ENCODE measurements at regions not wholly inside any gene's neighbourhood (a gene's known extent, or its start where the extent isn't known, plus 50 kb on each side); places are given as distances from the start of the nearest gene placed in this dataset.

- H3K9me3 ChIP-seq = no peaks in the 10 kb centered on the region
- no peak for DNase-seq (ENCODE audit: low spot score)
- no peak overlapping the region for H3K27ac ChIP-seq
- H3K4me3 ChIP-seq = peak overlapping the region; percentile 11
- ATAC-seq (ENCODE audit: insufficient number of reproducible peaks, low FRiP score, low read depth) = no peak
- TF ChIP-seq CTCF (IDR thresholded peaks at IDR 0.05) = no peak
- no peaks in the 10 kb centered on the region for H3K36me3 ChIP-seq
- H3K4me1 ChIP-seq (ENCODE audit: control insufficient read depth in 1 of 2, low read depth in 2 of 2) = peaks cover 0 to 13% of the 10 kb centered on the region in 2 donors
- H3K27me3 ChIP-seq (replicated peaks; ENCODE audit: insufficient read depth) = no peaks in the 10 kb centered on the region
Observed at GRCh38 chr11:128116885-128117284, 470.5 kb downstream of the ETS1 start.

- no peak for TF ChIP-seq CTCF (IDR thresholded peaks at IDR 0.05)
- Histone ChIP-seq H3K4me3 (peak overlapping the region; percentile 11), H3K27me3 (replicated peaks; ENCODE audit: insufficient read depth) (no peaks in the 10 kb centered on the region), H3K4me1 (ENCODE audit: control insufficient read depth in 1 of 2, low read depth in 2 of 2) (peaks cover 0 to 13% of the 10 kb centered on the region in 2 donors), H3K27ac (no peak overlapping the region), H3K36me3 (no peaks in the 10 kb centered on the region), H3K9me3 (no peaks in the 10 kb centered on the region)
- no peak for ATAC-seq (ENCODE audit: insufficient number of reproducible peaks, low FRiP score, low read depth)
- DNase-seq (ENCODE audit: low spot score) = no peak
Observed at GRCh38 chr11:128116447-128116846, 470.9 kb downstream of the ETS1 start.

DNA sequence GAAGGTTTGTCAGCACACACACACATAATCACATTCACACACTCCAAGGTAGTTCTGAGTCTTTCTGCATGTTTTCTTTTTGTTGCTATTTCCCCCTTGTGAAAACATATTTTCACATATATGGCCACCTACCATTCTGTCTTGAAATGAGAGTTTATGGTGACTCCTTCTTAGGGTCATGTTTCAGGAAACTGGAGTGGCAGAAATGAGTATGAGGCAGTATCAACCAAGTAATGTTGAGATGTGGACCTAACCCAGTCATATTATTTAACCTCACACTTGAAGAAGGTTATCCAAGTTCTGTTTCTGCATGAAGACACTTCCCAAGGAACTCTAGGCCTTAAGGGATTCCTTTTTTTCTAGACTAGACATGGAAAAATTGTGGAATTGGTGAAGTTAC lies 481.4 kb downstream of the ETS1 start:
- ATAC-seq (ENCODE audit: insufficient number of reproducible peaks, low FRiP score, low read depth) (no peak), DNase-seq (ENCODE audit: low spot score) (no peak)
- no peak for TF ChIP-seq CTCF (IDR thresholded peaks at IDR 0.05)

GRCh38 chr11:128105511-128105910 lies 481.8 kb downstream of the ETS1 start:
- no peaks in the 10 kb centered on the region for H3K36me3 ChIP-seq
- no peaks in the 10 kb centered on the region for H3K4me1 ChIP-seq (ENCODE audit: control insufficient read depth in 1 of 2, low read depth in 2 of 2)
- H3K9me3 ChIP-seq = no peaks in the 10 kb centered on the region
- DNase-seq (ENCODE audit: low spot score) = no peak
- H3K4me3 ChIP-seq = no peak overlapping the region
- no peaks in the 10 kb centered on the region for H3K27me3 ChIP-seq (replicated peaks; ENCODE audit: insufficient read depth)
- TF ChIP-seq CTCF (IDR thresholded peaks at IDR 0.05) = no peak
- ATAC-seq (ENCODE audit: insufficient number of reproducible peaks, low FRiP score, low read depth) = no peak
- no peak overlapping the region for H3K27ac ChIP-seq

More for the DNA sequence above, 481.4 kb downstream of the ETS1 start:
- no peaks in the 10 kb centered on the region for H3K36me3 ChIP-seq
- H3K9me3 ChIP-seq = no peaks in the 10 kb centered on the region
- no peaks in the 10 kb centered on the region for H3K27me3 ChIP-seq (replicated peaks; ENCODE audit: insufficient read depth)
- H3K4me1 ChIP-seq (ENCODE audit: control insufficient read depth in 1 of 2, low read depth in 2 of 2) = no peaks in the 10 kb centered on the region
- no peak overlapping the region for H3K27ac ChIP-seq
- no peak overlapping the region for H3K4me3 ChIP-seq

DNA sequence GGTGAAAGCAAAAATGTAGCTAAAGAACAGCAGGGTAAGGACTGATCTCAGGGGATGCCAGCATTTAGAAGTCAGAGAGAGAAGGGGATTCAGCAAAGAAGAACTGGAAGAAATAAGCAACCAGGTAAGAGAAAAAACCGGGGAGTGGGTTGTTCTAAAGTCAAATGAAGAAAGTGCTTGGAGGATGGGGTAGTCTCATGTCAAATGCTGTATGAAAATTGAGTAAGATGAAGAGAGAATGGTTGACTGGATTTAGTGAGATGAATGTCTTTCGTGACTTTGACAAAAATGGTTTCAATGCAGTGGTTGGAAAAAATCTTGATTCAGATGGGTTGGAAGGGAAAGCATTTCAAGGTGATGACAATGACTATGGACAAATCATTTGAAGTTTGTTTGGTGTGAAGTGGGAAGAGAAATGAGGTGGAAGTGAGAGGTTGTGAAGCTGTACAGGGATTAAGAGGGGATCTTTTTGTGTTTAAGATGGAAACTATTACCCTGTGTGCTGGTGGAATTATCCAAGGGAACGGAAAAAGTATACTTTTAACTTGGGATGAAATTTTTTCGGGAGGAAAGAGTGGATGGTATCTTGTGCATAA lies 484.0 kb downstream of the ETS1 start:
- no peaks in the 10 kb centered on the region for H3K36me3 ChIP-seq
- no peak for TF ChIP-seq CTCF (IDR thresholded peaks at IDR 0.05)
- H3K4me3 ChIP-seq = no peak overlapping the region
- no peaks in the 10 kb centered on the region for H3K9me3 ChIP-seq
- H3K27ac ChIP-seq = no peak overlapping the region
- DNase-seq (ENCODE audit: low spot score) = no peak
- H3K27me3 ChIP-seq (replicated peaks; ENCODE audit: insufficient read depth) = no peaks in the 10 kb centered on the region
- ATAC-seq (ENCODE audit: insufficient number of reproducible peaks, low FRiP score, low read depth) = no peak
- H3K4me1 ChIP-seq (ENCODE audit: control insufficient read depth in 1 of 2, low read depth in 2 of 2) = no peaks in the 10 kb centered on the region
